RPMI7951 (cell line): ENCODE measurements at regions not wholly inside any gene's neighbourhood (a gene's known extent, or its start where the extent isn't known, plus 50 kb on each side); places are given as distances from the start of the nearest gene placed in this dataset.
A peak's percentile ranks its signal among the peaks of the same experiment; 100 is the strongest.

ENCODE experiments used
- DNase-seq: peaks from one replicate; pipeline ENCODE4 v3.0.0-alpha.2; 2012; ENCODE audit warnings: low read depth

GRCh38 chr11:27907091-27907490, 200.9 kb downstream of the KIF18A start:
- no peak for DNase-seq

- peak; percentile 90 for DNase-seq
Measured at GRCh38 chr11:27904358-27905055, 203.4 kb downstream of the KIF18A start.

GRCh38 chr11:27902981-27903624, 202.8 kb upstream of the BDNF start:
- DNase-seq, result peak; percentile 73

GRCh38 chr11:27898166-27898565, 197.9 kb upstream of the BDNF start:
- no peak for DNase-seq

GRCh38 chr11:27896096-27896495, 195.8 kb upstream of the BDNF start:
- no peak for DNase-seq

- no peak for DNase-seq
Measured at GRCh38 chr11:27894552-27894951, 194.3 kb upstream of the BDNF start.

GRCh38 chr11:27886857-27887256, 186.6 kb upstream of the BDNF start:
- no peak for DNase-seq

- DNase-seq, result peak; percentile 32
Measured at GRCh38 chr11:27882066-27882697, 181.9 kb upstream of the BDNF start.

GRCh38 chr11:27875831-27876775, 175.8 kb upstream of the BDNF start:
- no peak for DNase-seq

- DNase-seq, result no peak
Measured at GRCh38 chr11:27874998-27875830, 175.0 kb upstream of the BDNF start.

- DNase-seq, result no peak
Measured at GRCh38 chr11:27873664-27874063, 173.4 kb upstream of the BDNF start.

GRCh38 chr11:27871056-27871455, 170.8 kb upstream of the BDNF start:
- no peak for DNase-seq

- no peak for DNase-seq
Measured at GRCh38 chr11:27869701-27870100, 169.4 kb upstream of the BDNF start.

- DNase-seq, result no peak
Measured at GRCh38 chr11:27868709-27869108, 168.5 kb upstream of the BDNF start.

GRCh38 chr11:27868226-27868625, 168.0 kb upstream of the BDNF start:
- DNase-seq, result no peak

- no peak for DNase-seq
Measured at GRCh38 chr11:27865105-27865504, 164.8 kb upstream of the BDNF start.

- no peak for DNase-seq
Measured at GRCh38 chr11:27864611-27865010, 164.4 kb upstream of the BDNF start.

GRCh38 chr11:27864091-27864491, 163.8 kb upstream of the BDNF start:
- DNase-seq, result no peak

- no peak for DNase-seq
Measured at GRCh38 chr11:27863637-27864036, 163.4 kb upstream of the BDNF start.

GRCh38 chr11:27861706-27862430, 161.6 kb upstream of the BDNF start:
- peak; percentile 82 for DNase-seq
